HCT116 (cell line): ENCODE measurements at regions not wholly inside any gene's neighbourhood (a gene's known extent, or its start where the extent isn't known, plus 50 kb on each side); places are given as distances from the start of the nearest gene placed in this dataset.

Experiments used
- ATAC-seq: fragments of 200-7000 bp; cut with Tn5 transposase; 2 replicates; pipeline ENCODE4 v1.9.1; 2020; ENCODE audit warnings: mild to moderate bottlenecking, moderate library complexity
- BruUV-seq: library from RNA; stranded (reverse); fragments of 400-500 nt; replicated peaks from 2 replicates; lab custom pipeline; 2021; lab: Mats Ljungman, UMichigan
- CTCF ChIA-PET: fragments of 300-600 bp; sonication (Branson Sonifier 250); formaldehyde crosslinking; loops from one replicate; lab custom pipeline; 2021; ENCODE audit warnings: antibody characterized with exemption; lab: Charles Lee
- POLR2A ChIA-PET: fragments of 300-600, 350-600 bp; sonication (Branson Sonifier 250); formaldehyde crosslinking; loops from one replicate; lab custom pipeline; 2021; ENCODE audit warnings: antibody characterized with exemption; lab: Charles Lee
- RAD21 ChIA-PET, 2 experiments: fragments of 300-600 bp; sonication (Branson Sonifier 250); formaldehyde crosslinking; loops; one replicate each; lab custom pipeline; 2023; ENCODE audit warnings: low total read pairs in 2 of 2; ENCODE audit not compliant: uncharacterized antibody in 2 of 2, unreplicated experiment in 2 of 2, low non-redundant PET in 1 of 2; lab: Charles Lee
- DNase-seq: peaks from one replicate; pipeline ENCODE4 v3.0.0-alpha.2; 2010; ENCODE audit warnings: low read depth, low spot score
- H2AFZ ChIP-seq: fragments of 200-600 bp; shearing (Covaris generic), sonication (generic); 2 replicates; pipeline ENCODE4 v1.6.1; 2017; ENCODE audit warnings: low read depth, mixed run types, mixed read lengths, antibody characterized with exemption, low read length; ENCODE audit not compliant: poor library complexity, severe bottlenecking
- H3K27ac ChIP-seq: 2 replicates; pipeline ENCODE4 v1.5.1; 2012; ENCODE audit warnings: low read depth, low read length
- H3K27me3 ChIP-seq: fragments of 200-600 bp; sonication (generic); 2 replicates; pipeline ENCODE4 v1.6.1; 2016; ENCODE audit warnings: mixed run types, low read length, mixed read lengths; ENCODE audit not compliant: insufficient read depth
- H3K36me3 ChIP-seq, 2 experiments: fragments of 200-500 bp in 1 of 2; fragments of 200-600 bp in 1 of 2; sonication (Bioruptor generic) in 1 of 2; sonication (generic) in 1 of 2; 2 replicates each; pipeline versions ENCODE4 v1.5.1 to v1.6.1; 2014 to 2016; ENCODE audit warnings: low read length in 2 of 2, inconsistent platforms in 1 of 2, mixed read lengths in 1 of 2, mixed run types in 1 of 2; ENCODE audit not compliant: insufficient read depth in 2 of 2, control insufficient read depth in 1 of 2
- H3K4me1 ChIP-seq, 2 experiments: fragments of 200-600 bp in 1 of 2; sonication (generic) in 1 of 2; 2 replicates each; pipeline versions ENCODE4 v1.5.1 to v1.6.1; 2012 to 2017; ENCODE audit warnings: low read length in 2 of 2, inconsistent platforms in 1 of 2, mild to moderate bottlenecking in 1 of 2, mixed read lengths in 1 of 2, mixed run types in 1 of 2, moderate library complexity in 1 of 2; ENCODE audit not compliant: insufficient read depth in 2 of 2, control insufficient read depth in 1 of 2
- H3K4me2 ChIP-seq: fragments of 200-600 bp; sonication (generic); 2 replicates; pipeline ENCODE4 v1.6.1; 2017; ENCODE audit warnings: mixed run types, low read length, mixed read lengths
- H3K4me3 ChIP-seq, 2 experiments: fragments of 200-600 bp in 1 of 2; sonication (generic) in 1 of 2; replicated peaks in 1 of 2; 2 replicates each; pipeline ENCODE4 v1.5.1; 2011 to 2016; ENCODE audit warnings: low read length in 2 of 2, control low read depth in 1 of 2, low read depth in 1 of 2, mild to moderate bottlenecking in 1 of 2, mixed read lengths in 1 of 2, mixed run types in 1 of 2
- H3K79me2 ChIP-seq: fragments of 200-600 bp; sonication (generic); 2 replicates; pipeline ENCODE4 v1.6.1; 2017; ENCODE audit warnings: mild to moderate bottlenecking, mixed run types, low read length, moderate library complexity, mixed read lengths; ENCODE audit not compliant: insufficient read depth
- H3K9ac ChIP-seq: fragments of 200-600 bp; sonication (generic); 2 replicates; pipeline ENCODE4 v1.6.1; 2016; ENCODE audit warnings: low read length, mixed read lengths
- H3K9me2 ChIP-seq: fragments of 200-600 bp; sonication (generic), shearing (Covaris generic); 2 replicates; pipeline ENCODE4 v1.6.1; 2017; ENCODE audit warnings: mixed run types, mild to moderate bottlenecking, moderate library complexity; ENCODE audit not compliant: insufficient read depth
- H3K9me3 ChIP-seq, 2 experiments: fragments of 200-500 bp in 1 of 2; fragments of 200-600 bp in 1 of 2; sonication (Bioruptor generic) in 1 of 2; sonication (generic) in 1 of 2; 2 replicates each; pipeline ENCODE4 v1.6.1; 2014 to 2017; ENCODE audit warnings: low read length in 2 of 2, mixed read lengths in 2 of 2, inconsistent platforms in 1 of 2, low read depth in 1 of 2, mild to moderate bottlenecking in 1 of 2, mixed run types in 1 of 2, moderate library complexity in 1 of 2; ENCODE audit not compliant: control insufficient read depth in 1 of 2, insufficient read depth in 1 of 2
- H4K20me1 ChIP-seq: fragments of 200-600 bp; sonication (generic), shearing (Covaris generic); 2 replicates; pipeline ENCODE4 v1.6.1; 2017; ENCODE audit warnings: mixed run types, mild to moderate bottlenecking, moderate library complexity; ENCODE audit not compliant: insufficient read depth
- ATF3 ChIP-seq: IDR thresholded peaks from 2 replicates; pipeline ENCODE4 v1.6.1; 2012
- CTCF ChIP-seq, 3 experiments: fragments of 200-600 bp in 1 of 3; sonication (generic) in 1 of 3; IDR thresholded peaks in 2 of 3; conservative IDR thresholded peaks in 1 of 3; 2 replicates each; pipeline ENCODE4 v1.5.1; 2012 to 2017; ENCODE audit warnings: low read depth in 2 of 3, low read length in 2 of 3, antibody characterized with exemption in 1 of 3, borderline replicate concordance in 1 of 3, control low read depth in 1 of 3, mild to moderate bottlenecking in 1 of 3, mixed read lengths in 1 of 3, mixed run types in 1 of 3, moderate library complexity in 1 of 3; ENCODE audit not compliant: insufficient read depth in 1 of 3
- EGR1 ChIP-seq: IDR thresholded peaks from 2 replicates; pipeline ENCODE4 v1.6.1; 2012; ENCODE audit warnings: low read depth
- ELF1 ChIP-seq: IDR thresholded peaks from 2 replicates; pipeline ENCODE4 v1.6.1; 2012; ENCODE audit warnings: low read depth, borderline replicate concordance
- EZH2 ChIP-seq: fragments of 200-600 bp; sonication (generic); IDR thresholded peaks from 2 replicates; pipeline ENCODE4 v1.6.1; 2017; ENCODE audit warnings: antibody characterized with exemption, mixed run types
- EZH2phosphoT487 ChIP-seq: fragments of 200-600 bp; IDR thresholded peaks from 2 replicates; pipeline ENCODE4 v1.6.1; 2018; ENCODE audit warnings: antibody characterized with exemption, borderline replicate concordance
- FOSL1 ChIP-seq: IDR thresholded peaks from 2 replicates; pipeline ENCODE4 v1.6.1; 2012; ENCODE audit warnings: low read depth
- JUND ChIP-seq: IDR thresholded peaks from 2 replicates; pipeline ENCODE4 v1.6.1; 2012
- MAX ChIP-seq: IDR thresholded peaks from 2 replicates; pipeline ENCODE4 v1.6.1; 2012
- POLR2A ChIP-seq: IDR thresholded peaks from 2 replicates; pipeline ENCODE4 v1.7.0; 2011; ENCODE audit warnings: borderline replicate concordance; ENCODE audit not compliant: insufficient read depth, insufficient read length; ENCODE audit errors: extremely low read depth
- POLR2AphosphoS5 ChIP-seq: IDR thresholded peaks from 2 replicates; pipeline ENCODE4 v1.6.1; 2011; ENCODE audit warnings: mild to moderate bottlenecking, low read depth, low read length, moderate library complexity
- RAD21 ChIP-seq: IDR thresholded peaks from 2 replicates; pipeline ENCODE4 v1.6.1; 2012; ENCODE audit warnings: low read depth, mild to moderate bottlenecking
- REST ChIP-seq: IDR thresholded peaks from 2 replicates; pipeline ENCODE4 v1.6.1; 2012; ENCODE audit warnings: low read depth
- SIN3A ChIP-seq: IDR thresholded peaks from 2 replicates; pipeline ENCODE4 v1.6.1; 2012; ENCODE audit warnings: low read depth
- SP1 ChIP-seq: IDR thresholded peaks from 2 replicates; pipeline ENCODE4 v1.6.1; 2012; ENCODE audit warnings: low read depth
- SRF ChIP-seq: IDR thresholded peaks from 2 replicates; pipeline ENCODE4 v1.6.1; 2012; ENCODE audit warnings: low read depth
- TCF7L2 ChIP-seq: IDR thresholded peaks from 2 replicates; pipeline ENCODE4 v1.7.0; 2011; ENCODE audit warnings: borderline replicate concordance, inconsistent platforms; ENCODE audit not compliant: insufficient read depth, insufficient read length; ENCODE audit errors: extremely low read depth
- YY1 ChIP-seq: IDR thresholded peaks from 2 replicates; pipeline ENCODE4 v1.6.1; 2011; ENCODE audit warnings: low read length, low read depth, moderate library complexity, mild to moderate bottlenecking; ENCODE audit not compliant: insufficient replicate concordance; ENCODE audit errors: extremely low read depth
- ZFX ChIP-seq: fragments of 450-650 bp; IDR thresholded peaks from 2 replicates; pipeline ENCODE4 v1.6.1; 2017
- ZNF274 ChIP-seq: fragments of 200-500 bp; sonication (Bioruptor generic); IDR thresholded peaks from 2 replicates; pipeline ENCODE4 v1.6.1; 2014; ENCODE audit warnings: mild to moderate bottlenecking, low read depth, low read length, inconsistent platforms
- intact Hi-C: fragments of 100-400 bp; cut with micrococcal nuclease; formaldehyde crosslinking; loops from 2 replicates; pipeline ENCODE4 v1.10.0; 2022

- no peak for TF ChIP-seq TCF7L2
- no peak for TF ChIP-seq EZH2
- TF ChIP-seq YY1: no peak
- TF ChIP-seq EZH2phosphoT487: no peak
- TF ChIP-seq SIN3A: no peak
- no peak for TF ChIP-seq EGR1
- TF ChIP-seq ELF1: no peak
Measured at GRCh38 chr9:86723346-86723745, 224.0 kb downstream of the GAS1 start (continued).

- no peak overlapping the region for H2AFZ ChIP-seq
- ATAC-seq: no peak
- no peaks in the 10 kb centered on the region for H3K79me2 ChIP-seq
- no peaks in the 10 kb centered on the region for H3K9me2 ChIP-seq
- no peaks in the 10 kb centered on the region for H4K20me1 ChIP-seq
- peaks cover 0 to 15% of the 10 kb centered on the region in 2 experiments; a peak in 1 of 4 replicates for H3K4me1 ChIP-seq
- H3K4me3 ChIP-seq: no peak overlapping the region
- no peak overlapping the region for H3K9ac ChIP-seq
- ChIA-PET RAD21 (no interaction called here), CTCF (no interaction called here), POLR2A (no interaction called here)
- no peak overlapping the region for H3K27ac ChIP-seq
- DNase-seq: no peak
- H3K36me3 ChIP-seq: no peaks in the 10 kb centered on the region
- intact Hi-C loops: no loop called here
- H3K4me2 ChIP-seq: no peak overlapping the region
- H3K27me3 ChIP-seq: peaks cover 33% of the 10 kb centered on the region
- H3K9me3 ChIP-seq: no peaks in the 10 kb centered on the region
- no TSS peak for BruUV-seq
- TF ChIP-seq ZNF274 (no peak), POLR2AphosphoS5 (no peak), SIN3A (no peak), JUND (no peak), TCF7L2 (no peak), ATF3 (no peak), SP1 (no peak), CTCF (IDR thresholded peaks at IDR 0.05 in 2 of 3, conservative IDR thresholded peaks at IDR 0.05 in 1 of 3; ENCODE audit: borderline replicate concordance in 1 of 3, insufficient read depth in 1 of 3, low read depth in 2 of 3, low read length in 2 of 3) (no peak), REST (no peak), RAD21 (no peak), EGR1 (no peak), EZH2phosphoT487 (no peak), SRF (no peak), FOSL1 (no peak), YY1 (no peak), POLR2A (no peak), ZFX (no peak), MAX (no peak), EZH2 (no peak)
Measured at GRCh38 chr9:86722706-86723075, 224.6 kb downstream of the GAS1 start.
